ENCODE measurements at regions not wholly inside any gene's neighbourhood (a gene's known extent, or its start where the extent isn't known, plus 50 kb on each side); places are given as distances from the start of the nearest gene placed in this dataset.
"Not testable (repeated sequence)": the region's sequence is repeated elsewhere in the genome, so short reads cannot be mapped to it uniquely, and the experiment has no call there.

- DNase-seq (ENCODE audit: low read depth) = no peak
These were observed 1305.3 kb upstream of the LRRTM3 start for GRCh38 chr10:65620404-65621048.

GRCh38 chr10:65622608-65623007, 1303.2 kb upstream of the LRRTM3 start:
- no peak for DNase-seq (ENCODE audit: low read depth)

- DNase-seq (ENCODE audit: low read depth) = no peak
These were observed 1297.2 kb upstream of the LRRTM3 start for GRCh38 chr10:65628493-65629139.

- DNase-seq (ENCODE audit: low read depth) = peak; percentile 26
These were observed 1265.8 kb upstream of the LRRTM3 start for GRCh38 chr10:65660006-65660405.

GRCh38 chr10:65670087-65670486, 1255.7 kb upstream of the LRRTM3 start:
- DNase-seq (ENCODE audit: low read depth) = peak; percentile 15

GRCh38 chr10:65670596-65670995, 1255.2 kb upstream of the LRRTM3 start:
- DNase-seq (ENCODE audit: low read depth) = not testable (repeated sequence)

- no peak for DNase-seq (ENCODE audit: low read depth)
These were observed 1250.6 kb upstream of the LRRTM3 start for GRCh38 chr10:65675236-65675635.

- DNase-seq (ENCODE audit: low read depth) = no peak
These were observed 1240.9 kb upstream of the LRRTM3 start for GRCh38 chr10:65684896-65685295.

- DNase-seq (ENCODE audit: low read depth) = no peak
These were observed 1224.6 kb upstream of the LRRTM3 start for GRCh38 chr10:65701168-65701776.

- no peak for DNase-seq (ENCODE audit: low read depth)
These were observed 1217.8 kb upstream of the LRRTM3 start for GRCh38 chr10:65708057-65708456.

GRCh38 chr10:65710306-65710705, 1215.5 kb upstream of the LRRTM3 start:
- no peak for DNase-seq (ENCODE audit: low read depth)

GRCh38 chr10:65719790-65720189, 1206.0 kb upstream of the LRRTM3 start:
- no peak for DNase-seq (ENCODE audit: low read depth)

- no peak for DNase-seq (ENCODE audit: low read depth)
These were observed 1204.9 kb upstream of the LRRTM3 start for GRCh38 chr10:65720901-65721300.

GRCh38 chr10:65723525-65723924, 1202.3 kb upstream of the LRRTM3 start:
- DNase-seq (ENCODE audit: low read depth) = no peak

- no peak for DNase-seq (ENCODE audit: low read depth)
These were observed 1190.5 kb upstream of the LRRTM3 start for GRCh38 chr10:65735382-65735781.

GRCh38 chr10:65742906-65743305, 1182.9 kb upstream of the LRRTM3 start:
- DNase-seq (ENCODE audit: low read depth) = no peak

GRCh38 chr10:65751218-65751617, 1174.6 kb upstream of the LRRTM3 start:
- DNase-seq (ENCODE audit: low read depth) = no peak

- DNase-seq (ENCODE audit: low read depth) = no peak
These were observed 1173.9 kb upstream of the LRRTM3 start for GRCh38 chr10:65751896-65752295.

- no peak for DNase-seq (ENCODE audit: low read depth)
These were observed 1172.3 kb upstream of the LRRTM3 start for GRCh38 chr10:65753532-65753931.

GRCh38 chr10:65754112-65754511, 1171.7 kb upstream of the LRRTM3 start:
- DNase-seq (ENCODE audit: low read depth) = no peak

GRCh38 chr10:65762311-65762710, 1163.5 kb upstream of the LRRTM3 start:
- DNase-seq (ENCODE audit: low read depth) = no peak

GRCh38 chr10:65765006-65765541, 1160.8 kb upstream of the LRRTM3 start:
- DNase-seq (ENCODE audit: low read depth) = no peak

GRCh38 chr10:65769828-65770227, 1156.0 kb upstream of the LRRTM3 start:
- no peak for DNase-seq (ENCODE audit: low read depth)

Measured in RPMI7951 (cell line).